ENCODE measurements at regions not wholly inside any gene's neighbourhood (a gene's known extent, or its start where the extent isn't known, plus 50 kb on each side); places are given as distances from the start of the nearest gene placed in this dataset.

DNA sequence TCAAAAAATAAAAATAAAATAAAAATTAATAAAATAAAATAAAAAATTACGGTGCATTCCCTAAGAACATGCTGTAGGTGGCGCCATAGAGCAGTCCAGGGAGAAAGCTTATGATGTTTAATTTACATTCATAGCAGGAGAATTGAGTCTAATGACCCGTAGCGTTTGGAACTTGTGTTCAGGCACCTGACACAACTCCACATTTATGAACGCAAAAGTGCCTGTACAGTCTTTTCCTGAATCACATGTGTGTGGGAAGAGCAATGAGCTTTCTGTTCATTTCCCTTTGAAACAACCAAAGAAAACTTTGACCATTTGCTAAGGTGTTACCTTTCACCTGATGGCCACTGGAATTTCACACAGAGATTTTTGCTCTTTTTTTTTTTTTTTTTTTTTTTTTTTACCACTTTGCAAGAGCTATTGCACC lies 60.6 kb upstream of the KCNA1 start:
- CTCF ChIA-PET, result interaction anchor here (0.6 to 3.8 kb wide), 15 partner anchors 9 to 709 kb away, joined by 3 to 39 read pairs (median 5); partner anchors contain the start of gene KCNA1
- no peak for DNase-seq

DNA sequence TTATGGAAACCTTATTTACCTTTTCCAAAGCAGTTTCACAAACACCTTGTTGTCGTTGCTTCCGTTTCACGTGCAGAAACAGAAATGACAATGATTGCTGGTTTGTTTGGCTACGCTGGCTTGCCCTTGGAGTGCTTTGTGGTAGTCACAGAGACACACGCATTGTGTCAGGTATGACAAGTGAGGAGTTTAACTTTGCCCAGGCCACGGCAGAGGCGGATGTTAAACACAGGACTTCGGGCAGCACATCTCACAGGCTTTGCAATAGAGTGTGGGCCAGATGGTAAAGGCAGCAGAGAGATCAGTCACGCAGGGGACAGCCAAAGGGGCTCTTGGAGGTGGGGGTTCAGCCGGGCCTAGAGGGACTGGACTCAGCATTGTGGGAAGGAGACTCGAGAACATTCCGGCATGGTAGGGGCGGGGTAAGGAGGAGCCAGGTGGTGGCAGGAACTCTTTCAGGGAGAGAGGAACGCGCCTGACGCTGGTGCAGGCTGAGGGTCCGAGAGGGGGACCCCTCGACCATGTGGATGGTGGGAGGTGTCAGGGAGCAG lies 59.8 kb upstream of the KCNA1 start:
- peaks cover 13% of the 10 kb centered on the region for H3K27me3 Mint-ChIP-seq

More for the DNA sequence above, 60.6 kb upstream of the KCNA1 start:
- peaks cover 2% of the 10 kb centered on the region for H3K4me1 Mint-ChIP-seq
- H3K4me3 Mint-ChIP-seq, result no peak overlapping the region
- no peak for ATAC-seq
- no peaks in the 10 kb centered on the region for H3K9me3 Mint-ChIP-seq (ENCODE audit: low read depth)
- no peaks in the 10 kb centered on the region for H3K36me3 Mint-ChIP-seq
- H3K27me3 Mint-ChIP-seq, result peaks cover 17% of the 10 kb centered on the region
- H3K27ac Mint-ChIP-seq, result no peak overlapping the region

GRCh38 chr12:4850857-4851380 lies 58.8 kb upstream of the KCNA1 start:
- Mint-ChIP-seq H3K27me3 (peaks cover 10% of the 10 kb centered on the region), H3K4me3 (no peak overlapping the region), H3K36me3 (no peaks in the 10 kb centered on the region), H3K9me3 (ENCODE audit: low read depth) (no peaks in the 10 kb centered on the region), H3K27ac (no peak overlapping the region), H3K4me1 (peaks cover 4% of the 10 kb centered on the region)
- no peak for DNase-seq
- CTCF ChIA-PET, result interaction anchor here (3.8 kb wide), 1 partner anchor 7 kb away, joined by 39 read pairs; no protein-coding TSS in a partner anchor
- ATAC-seq, result no peak

More for the DNA sequence above, 59.8 kb upstream of the KCNA1 start:
- Mint-ChIP-seq H3K27ac (no peak overlapping the region), H3K4me1 (peaks cover 2% of the 10 kb centered on the region), H3K9me3 (ENCODE audit: low read depth) (no peaks in the 10 kb centered on the region), H3K36me3 (no peaks in the 10 kb centered on the region), H3K4me3 (no peak overlapping the region)
- ATAC-seq (no peak), DNase-seq (no peak)
- CTCF ChIA-PET, result interaction anchor here (0.6 to 3.8 kb wide), 7 partner anchors 8 to 708 kb away, joined by 3 to 39 read pairs (median 5); a partner anchor contains a TSS

DNA sequence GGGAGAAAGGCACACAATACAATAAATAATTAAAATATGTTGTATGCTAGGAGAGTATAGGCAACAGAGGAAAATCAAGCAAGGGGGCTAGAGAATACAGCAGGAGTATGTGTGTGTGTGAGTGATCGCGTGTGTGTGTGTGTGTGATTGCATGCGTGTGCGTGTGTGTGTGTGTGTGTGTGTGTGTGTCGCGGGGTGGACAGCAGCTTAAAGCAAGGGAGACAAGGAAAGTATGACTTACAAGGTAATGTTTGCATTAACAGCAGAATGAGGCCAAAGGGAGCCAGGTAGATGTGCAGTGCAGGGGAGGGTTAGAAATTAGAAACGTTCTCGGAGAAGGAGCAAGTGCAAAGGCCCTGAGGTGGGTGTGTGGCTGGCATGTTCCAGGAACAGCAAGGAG lies 57.4 kb upstream of the KCNA1 start:
- Mint-ChIP-seq H3K36me3 (no peaks in the 10 kb centered on the region), H3K27ac (no peak overlapping the region), H3K9me3 (ENCODE audit: low read depth) (no peaks in the 10 kb centered on the region), H3K4me3 (no peak overlapping the region), H3K4me1 (peaks cover 9% of the 10 kb centered on the region), H3K27me3 (peaks cover 14% of the 10 kb centered on the region)
- ATAC-seq, result no peak
- DNase-seq, result no peak
- CTCF ChIA-PET, result no interaction called here

DNA sequence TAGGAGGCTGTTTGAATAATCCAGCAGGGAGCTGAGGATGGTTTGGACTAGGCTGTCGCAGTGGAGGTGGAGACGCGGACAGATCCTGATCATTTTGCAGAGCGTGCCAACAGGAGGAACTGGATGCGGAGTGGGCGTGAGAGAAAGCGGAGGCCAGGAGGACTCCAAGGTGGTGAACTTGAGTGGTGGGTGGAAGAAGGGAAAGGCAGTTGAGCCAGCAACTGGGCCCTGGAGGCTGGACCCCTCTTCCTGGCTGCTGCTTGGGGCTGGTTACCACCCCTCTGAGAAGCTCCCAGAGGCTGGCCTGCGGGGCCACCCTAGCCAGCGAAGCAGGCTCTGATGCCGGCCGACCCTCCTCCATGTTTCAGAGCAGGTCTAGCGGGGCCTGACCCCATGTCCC lies 56.8 kb upstream of the KCNA1 start:
- DNase-seq (no peak), ATAC-seq (no peak)
- H3K36me3 Mint-ChIP-seq, result no peaks in the 10 kb centered on the region
- H3K9me3 Mint-ChIP-seq (ENCODE audit: low read depth), result no peaks in the 10 kb centered on the region
- peaks cover 14% of the 10 kb centered on the region for H3K27me3 Mint-ChIP-seq
- CTCF ChIA-PET, result interaction anchor here (1.5 to 6.8 kb wide), 2 partner anchors 18 to 149 kb away, joined by 4 to 101 read pairs; no protein-coding TSS in a partner anchor
- H3K27ac Mint-ChIP-seq, result no peak overlapping the region
- H3K4me3 Mint-ChIP-seq, result no peak overlapping the region
- peaks cover 11% of the 10 kb centered on the region for H3K4me1 Mint-ChIP-seq

DNA sequence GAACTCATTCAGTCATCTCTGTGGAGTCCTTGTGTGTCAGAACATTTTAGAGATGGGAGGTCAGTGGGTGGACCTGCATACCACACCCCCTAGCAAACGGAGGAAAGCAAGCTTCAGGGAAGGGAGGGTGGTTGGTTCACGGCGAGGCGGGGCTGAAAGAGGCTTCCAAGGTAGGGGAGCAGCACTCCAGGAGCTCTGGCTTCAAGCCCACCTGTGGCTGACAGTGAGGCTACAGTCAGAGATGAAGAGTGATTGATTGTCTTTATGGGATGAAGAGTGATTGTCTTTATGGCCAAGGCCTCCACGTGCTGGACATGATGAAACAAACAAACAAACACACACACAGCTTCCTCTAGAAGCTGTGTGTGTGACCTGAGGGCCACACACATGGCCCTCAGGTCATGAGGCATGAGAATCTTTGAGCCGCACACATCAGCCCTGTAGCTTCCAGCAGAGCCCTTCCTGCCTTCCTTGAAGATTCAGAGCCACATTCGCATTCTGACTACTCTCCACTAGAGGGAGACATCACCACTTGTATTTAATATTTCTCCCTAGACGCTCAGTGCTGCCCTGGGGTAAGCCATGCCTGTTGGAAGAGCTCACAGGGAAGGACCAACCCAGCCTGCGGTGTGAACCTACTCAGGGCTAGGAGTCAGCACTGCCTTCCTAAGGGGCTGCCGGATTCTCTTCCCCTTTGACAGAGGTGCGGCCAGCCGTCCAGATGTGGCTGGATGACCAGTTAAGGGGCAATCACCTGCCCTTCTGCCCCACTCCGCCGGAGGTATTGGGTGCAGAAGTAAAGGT lies 54.4 kb upstream of the KCNA1 start:
- peak; percentile 69 for DNase-seq
- Mint-ChIP-seq H3K27ac (no peak overlapping the region), H3K36me3 (no peaks in the 10 kb centered on the region), H3K4me3 (no peak overlapping the region), H3K4me1 (peaks cover 14% of the 10 kb centered on the region), H3K9me3 (ENCODE audit: low read depth) (no peaks in the 10 kb centered on the region), H3K27me3 (peaks cover 34% of the 10 kb centered on the region)
- CTCF ChIA-PET, result interaction anchor here (0.7 to 6.8 kb wide), 24 partner anchors 9 to 231 kb away, joined by 3 to 101 read pairs (median 4); no protein-coding TSS in a partner anchor
- peak; percentile 81 for ATAC-seq

DNA sequence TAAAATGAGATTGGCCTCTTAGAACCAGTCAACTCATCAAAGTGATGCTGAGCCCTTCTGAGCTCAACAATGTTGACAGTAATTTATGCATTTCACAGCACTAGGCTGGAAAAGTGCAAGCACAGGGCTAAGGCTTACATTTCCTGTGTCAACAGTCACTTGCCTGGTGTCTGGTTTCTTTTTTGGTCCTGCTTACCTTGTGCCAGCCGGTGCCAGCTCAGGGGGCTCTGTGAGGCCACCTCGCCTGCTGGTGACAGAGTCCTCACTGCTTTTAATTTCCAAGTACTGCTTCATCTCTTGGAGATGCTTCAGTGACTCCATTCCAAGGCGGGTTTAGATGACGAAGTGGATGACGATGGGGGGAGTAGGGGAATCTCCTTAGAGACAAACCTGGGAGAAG lies 53.1 kb upstream of the KCNA1 start:
- no peak overlapping the region for H3K27ac Mint-ChIP-seq
- peaks cover 14% of the 10 kb centered on the region for H3K4me1 Mint-ChIP-seq
- no peak overlapping the region for H3K4me3 Mint-ChIP-seq
- ATAC-seq (no peak), DNase-seq (no peak)
- CTCF ChIA-PET, result interaction anchor here (0.6 to 6.8 kb wide), 21 partner anchors 8 to 683 kb away, joined by 3 to 101 read pairs (median 5); no protein-coding TSS in a partner anchor
- peaks cover 34% of the 10 kb centered on the region for H3K27me3 Mint-ChIP-seq
- H3K36me3 Mint-ChIP-seq, result no peaks in the 10 kb centered on the region
- H3K9me3 Mint-ChIP-seq (ENCODE audit: low read depth), result no peaks in the 10 kb centered on the region

DNA sequence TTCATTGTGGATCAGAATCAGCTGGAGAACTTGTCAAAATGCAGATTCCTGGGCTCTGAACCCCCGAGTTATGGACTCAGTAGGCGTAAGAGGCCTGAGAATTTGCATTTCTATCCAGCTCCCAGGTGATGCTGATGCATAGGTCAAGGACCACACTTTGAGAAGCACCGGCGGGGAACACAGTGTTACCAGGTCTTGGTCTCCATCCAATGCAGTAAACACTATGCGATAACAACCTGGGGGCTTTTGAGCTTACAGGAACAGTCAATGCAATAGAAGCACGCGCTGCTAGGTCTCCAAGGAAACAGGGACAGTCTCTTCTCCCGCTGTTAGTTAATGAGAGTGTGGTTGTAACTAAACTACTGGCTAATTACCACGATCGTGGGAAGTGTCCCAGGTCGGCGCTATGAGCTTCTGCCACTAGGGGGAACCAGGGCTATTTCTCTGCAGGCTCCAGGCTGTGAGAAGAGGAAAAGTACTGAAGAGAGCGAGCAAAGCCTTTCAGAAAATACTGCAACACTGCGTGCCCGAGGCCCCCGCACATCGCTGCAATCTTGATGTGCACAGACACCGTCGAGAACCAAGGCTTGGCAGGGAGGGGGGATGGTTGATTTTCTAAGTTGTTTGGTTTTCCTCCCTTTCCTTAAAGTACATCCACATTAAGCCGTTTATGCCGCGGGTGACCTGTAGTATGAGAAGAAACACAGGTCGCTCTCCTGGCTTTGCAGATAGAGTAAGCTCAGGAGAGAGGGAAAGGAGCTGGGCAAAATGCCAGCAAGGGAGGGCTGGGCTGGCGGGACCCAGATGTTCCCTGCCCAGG lies 52.0 kb upstream of the KCNA1 start:
- peaks cover 39% of the 10 kb centered on the region for H3K27me3 Mint-ChIP-seq
- H3K9me3 Mint-ChIP-seq (ENCODE audit: low read depth), result no peaks in the 10 kb centered on the region
- CTCF ChIA-PET, result interaction anchor here (0.7 to 6.8 kb wide), 43 partner anchors 8 to 1161 kb away, joined by 3 to 101 read pairs (median 4); partner anchors contain the start of gene KCNA1
- ATAC-seq (peak; percentile 86), DNase-seq (peak; percentile 84)
- H3K27ac Mint-ChIP-seq, result no peak overlapping the region
- peaks cover 15% of the 10 kb centered on the region for H3K4me1 Mint-ChIP-seq
- H3K4me3 Mint-ChIP-seq, result peak overlapping the region; percentile 25
- no peaks in the 10 kb centered on the region for H3K36me3 Mint-ChIP-seq

GRCh38 chr12:4858386-4858785 lies 51.3 kb upstream of the KCNA1 start:
- no peak for ATAC-seq
- CTCF ChIA-PET, result interaction anchor here (0.9 to 6.8 kb wide), 20 partner anchors 7 to 229 kb away, joined by 3 to 101 read pairs (median 4); partner anchors contain the start of gene KCNA1
- DNase-seq, result no peak
- H3K36me3 Mint-ChIP-seq, result no peaks in the 10 kb centered on the region
- no peak overlapping the region for H3K4me3 Mint-ChIP-seq
- no peak overlapping the region for H3K27ac Mint-ChIP-seq
- peaks cover 41% of the 10 kb centered on the region for H3K27me3 Mint-ChIP-seq
- H3K4me1 Mint-ChIP-seq, result peaks cover 17% of the 10 kb centered on the region
- no peaks in the 10 kb centered on the region for H3K9me3 Mint-ChIP-seq (ENCODE audit: low read depth)

- CTCF ChIA-PET, result interaction anchor here (0.9 to 6.8 kb wide), 4 partner anchors 9 to 43 kb away, joined by 3 to 101 read pairs (median 26); no protein-coding TSS in a partner anchor
- ATAC-seq (no peak), DNase-seq (no peak)
- H3K9me3 Mint-ChIP-seq (ENCODE audit: low read depth), result no peaks in the 10 kb centered on the region
- H3K27me3 Mint-ChIP-seq, result peaks cover 52% of the 10 kb centered on the region
- H3K36me3 Mint-ChIP-seq, result no peaks in the 10 kb centered on the region
- peaks cover 17% of the 10 kb centered on the region for H3K4me1 Mint-ChIP-seq
- H3K27ac Mint-ChIP-seq, result no peak overlapping the region
- no peak overlapping the region for H3K4me3 Mint-ChIP-seq
Observed at GRCh38 chr12:4859478-4860210, 50.1 kb upstream of the KCNA1 start.
